Osteoblast (primary cell): ENCODE measurements at regions not wholly inside any gene's neighbourhood (a gene's known extent, or its start where the extent isn't known, plus 50 kb on each side); places are given as distances from the start of the nearest gene placed in this dataset.

ENCODE experiments used
- DNase-seq: peaks from one replicate; pipeline ENCODE4 v3.0.0; 2011; ENCODE audit warnings: low spot score, mixed read lengths; ENCODE audit not compliant: insufficient read length; ENCODE audit errors: missing footprints
- H2AFZ ChIP-seq: 2 replicates; pipeline ENCODE4 v1.6.0; 2011; ENCODE audit warnings: mild to moderate bottlenecking, low read length
- H3K27ac ChIP-seq: 2 replicates; pipeline ENCODE4 v1.5.1; 2011; ENCODE audit warnings: mild to moderate bottlenecking, low read depth, low read length, moderate library complexity
- H3K27me3 ChIP-seq: 2 replicates; pipeline ENCODE4 v1.6.0; 2012; ENCODE audit warnings: mild to moderate bottlenecking, control low read depth, inconsistent platforms, low read length, moderate library complexity; ENCODE audit not compliant: insufficient read depth
- H3K36me3 ChIP-seq: 2 replicates; pipeline ENCODE4 v1.5.1; 2011; ENCODE audit warnings: mild to moderate bottlenecking, low read length, control low read depth, moderate library complexity; ENCODE audit not compliant: insufficient read depth
- H3K4me1 ChIP-seq: 2 replicates; pipeline ENCODE4 v1.5.1; 2011; ENCODE audit warnings: mild to moderate bottlenecking, low read length, control low read depth, moderate library complexity; ENCODE audit not compliant: insufficient read depth
- H3K4me2 ChIP-seq: 2 replicates; pipeline ENCODE4 v1.6.0; 2011; ENCODE audit warnings: mild to moderate bottlenecking, low read length; ENCODE audit not compliant: insufficient read depth
- H3K4me3 ChIP-seq: fragments of 200-600 bp; sonication (generic); 3 replicates; pipeline ENCODE4 v1.5.1; 2012; ENCODE audit warnings: mild to moderate bottlenecking, low read length, inconsistent platforms; ENCODE audit not compliant: insufficient read depth
- H3K79me2 ChIP-seq: 2 replicates; pipeline ENCODE4 v1.6.0; 2012; ENCODE audit warnings: mild to moderate bottlenecking, low read length, control low read depth, inconsistent platforms; ENCODE audit not compliant: insufficient read depth
- H3K9me3 ChIP-seq: 2 replicates; pipeline ENCODE4 v1.5.1; 2011; ENCODE audit warnings: low read depth, low read length, control low read depth
- H4K20me1 ChIP-seq: 2 replicates; pipeline ENCODE4 v1.6.0; 2012; ENCODE audit warnings: mild to moderate bottlenecking, low read length, control low read depth; ENCODE audit not compliant: insufficient read depth
- CTCF ChIP-seq: IDR thresholded peaks from 2 replicates; pipeline ENCODE4 v1.5.1; 2011; ENCODE audit warnings: mild to moderate bottlenecking, low read depth, low read length, moderate library complexity; ENCODE audit errors: extremely low read depth

DNA sequence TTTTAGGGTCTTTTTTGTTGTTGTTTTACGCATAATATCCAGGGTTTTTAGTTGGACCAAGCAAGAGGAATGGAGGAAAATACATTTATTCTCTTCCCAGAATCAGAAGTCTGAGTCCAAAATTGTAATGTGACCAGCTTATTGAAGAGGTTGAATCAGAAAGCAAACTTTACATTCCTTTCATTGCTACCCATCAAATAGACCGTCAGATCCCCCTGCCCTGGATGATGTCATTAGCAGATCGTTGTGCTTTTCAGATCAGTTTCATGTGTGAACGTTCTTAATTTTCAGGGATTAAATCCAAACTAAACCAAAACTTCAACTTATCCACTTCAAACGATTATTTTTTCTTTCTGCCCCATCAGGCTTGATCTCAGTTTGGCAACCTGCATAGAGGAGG is 85.7 kb upstream of the NGF start:
- H3K79me2 ChIP-seq: no peaks in the 10 kb centered on the region
- H3K36me3 ChIP-seq: no peaks in the 10 kb centered on the region
- no peak for TF ChIP-seq CTCF
- no peak overlapping the region for H3K4me3 ChIP-seq
- peaks cover 47% of the 10 kb centered on the region for H3K4me1 ChIP-seq
- H3K27me3 ChIP-seq: no peaks in the 10 kb centered on the region
- H3K9me3 ChIP-seq: no peaks in the 10 kb centered on the region
- H2AFZ ChIP-seq: peak overlapping the region; percentile 30
- no peak for DNase-seq
- no peaks in the 10 kb centered on the region for H4K20me1 ChIP-seq
- H3K4me2 ChIP-seq: peak overlapping the region; percentile 25
- H3K27ac ChIP-seq: peak overlapping the region; percentile 52

DNA sequence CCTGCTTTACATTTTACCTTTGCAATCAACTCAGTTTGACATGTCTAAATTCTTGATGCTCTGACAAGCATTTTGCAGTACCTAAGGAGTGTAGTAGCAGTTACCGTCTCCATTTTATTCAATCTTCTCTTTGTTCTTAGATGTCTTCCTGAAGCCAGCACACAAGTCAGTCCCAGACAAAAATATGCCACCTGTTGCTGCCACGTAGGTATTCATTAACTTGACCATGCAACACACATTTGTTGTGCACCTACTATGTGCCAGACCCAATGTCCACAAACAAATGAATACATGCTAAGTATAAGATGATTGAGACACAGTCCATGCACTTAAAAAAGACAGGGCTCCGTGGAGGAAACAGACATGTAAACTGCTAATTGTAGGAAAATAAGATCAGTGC is 81.5 kb upstream of the NGF start:
- no peaks in the 10 kb centered on the region for H3K27me3 ChIP-seq
- no peaks in the 10 kb centered on the region for H3K9me3 ChIP-seq
- no peak overlapping the region for H2AFZ ChIP-seq
- H3K4me3 ChIP-seq: no peak overlapping the region
- no peak for TF ChIP-seq CTCF
- no peaks in the 10 kb centered on the region for H3K36me3 ChIP-seq
- no peak overlapping the region for H3K4me2 ChIP-seq
- no peaks in the 10 kb centered on the region for H3K79me2 ChIP-seq
- H3K27ac ChIP-seq: no peak overlapping the region
- H3K4me1 ChIP-seq: peaks cover 12% of the 10 kb centered on the region
- no peaks in the 10 kb centered on the region for H4K20me1 ChIP-seq
- no peak for DNase-seq

- Histone ChIP-seq H3K4me1 (peaks cover 12% of the 10 kb centered on the region), H3K27ac (no peak overlapping the region), H2AFZ (no peak overlapping the region), H3K79me2 (no peaks in the 10 kb centered on the region), H3K4me3 (no peak overlapping the region), H3K27me3 (no peaks in the 10 kb centered on the region), H4K20me1 (no peaks in the 10 kb centered on the region), H3K9me3 (no peaks in the 10 kb centered on the region), H3K36me3 (no peaks in the 10 kb centered on the region), H3K4me2 (no peak overlapping the region)
- TF ChIP-seq CTCF: no peak
- DNase-seq: no peak
Observed at GRCh38 chr1:115413621-115414020, 75.6 kb upstream of the NGF start.

- H3K79me2 ChIP-seq: no peaks in the 10 kb centered on the region
- H2AFZ ChIP-seq: no peak overlapping the region
- no peak overlapping the region for H3K27ac ChIP-seq
- TF ChIP-seq CTCF: no peak
- no peaks in the 10 kb centered on the region for H3K36me3 ChIP-seq
- H3K4me1 ChIP-seq: peaks cover 12% of the 10 kb centered on the region
- H4K20me1 ChIP-seq: no peaks in the 10 kb centered on the region
- H3K27me3 ChIP-seq: no peaks in the 10 kb centered on the region
- H3K4me3 ChIP-seq: no peak overlapping the region
- no peaks in the 10 kb centered on the region for H3K9me3 ChIP-seq
- no peak overlapping the region for H3K4me2 ChIP-seq
- DNase-seq: no peak
Observed at GRCh38 chr1:115413208-115413607, 75.2 kb upstream of the NGF start.
